ENCODE measurements at regions not wholly inside any gene's neighbourhood (a gene's known extent, or its start where the extent isn't known, plus 50 kb on each side); places are given as distances from the start of the nearest gene placed in this dataset.

DNA sequence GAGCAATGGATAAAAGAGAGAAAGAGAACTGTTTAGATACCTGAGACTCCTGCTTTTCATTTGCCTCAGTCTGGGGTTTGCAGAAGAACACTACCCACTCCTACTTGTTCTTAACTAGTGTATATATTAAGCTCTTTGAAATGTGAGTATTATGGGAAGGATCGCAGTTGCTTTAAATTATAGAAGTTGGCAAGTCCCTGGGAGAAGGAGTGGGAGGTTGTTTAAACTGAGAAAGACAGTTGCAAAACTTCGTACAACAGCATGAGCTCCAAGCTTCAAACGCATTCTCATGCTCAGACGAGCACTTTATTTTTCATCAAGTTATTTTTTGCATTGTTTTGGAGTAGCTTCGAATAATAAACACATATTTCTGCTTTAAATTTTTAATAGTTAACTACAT, 88.1 kb upstream of the C1QTNF7 start:
- TF ChIP-seq, protein P1, sequence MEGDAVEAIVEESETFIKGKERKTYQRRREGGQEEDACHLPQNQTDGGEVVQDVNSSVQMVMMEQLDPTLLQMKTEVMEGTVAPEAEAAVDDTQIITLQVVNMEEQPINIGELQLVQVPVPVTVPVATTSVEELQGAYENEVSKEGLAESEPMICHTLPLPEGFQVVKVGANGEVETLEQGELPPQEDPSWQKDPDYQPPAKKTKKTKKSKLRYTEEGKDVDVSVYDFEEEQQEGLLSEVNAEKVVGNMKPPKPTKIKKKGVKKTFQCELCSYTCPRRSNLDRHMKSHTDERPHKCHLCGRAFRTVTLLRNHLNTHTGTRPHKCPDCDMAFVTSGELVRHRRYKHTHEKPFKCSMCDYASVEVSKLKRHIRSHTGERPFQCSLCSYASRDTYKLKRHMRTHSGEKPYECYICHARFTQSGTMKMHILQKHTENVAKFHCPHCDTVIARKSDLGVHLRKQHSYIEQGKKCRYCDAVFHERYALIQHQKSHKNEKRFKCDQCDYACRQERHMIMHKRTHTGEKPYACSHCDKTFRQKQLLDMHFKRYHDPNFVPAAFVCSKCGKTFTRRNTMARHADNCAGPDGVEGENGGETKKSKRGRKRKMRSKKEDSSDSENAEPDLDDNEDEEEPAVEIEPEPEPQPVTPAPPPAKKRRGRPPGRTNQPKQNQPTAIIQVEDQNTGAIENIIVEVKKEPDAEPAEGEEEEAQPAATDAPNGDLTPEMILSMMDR (conservative IDR thresholded peaks at IDR 0.05), result no peak
- no peak for TF ChIP-seq ZFX (IDR thresholded peaks at IDR 0.05)

Data from C4-2B (cell line).